Epithelial cell of proximal tubule (primary cell): ENCODE measurements at regions not wholly inside any gene's neighbourhood (a gene's known extent, or its start where the extent isn't known, plus 50 kb on each side); places are given as distances from the start of the nearest gene placed in this dataset.

Source experiments
- DNase-seq: peaks from one replicate; pipeline ENCODE4 v3.0.0-alpha.2; 2011; ENCODE audit warnings: low read depth
- H3K4me3 ChIP-seq: 2 replicates; pipeline ENCODE4 v1.5.1; 2011; ENCODE audit warnings: low read depth, mild to moderate bottlenecking, low read length
- CTCF ChIP-seq: conservative IDR thresholded peaks from 2 replicates; pipeline ENCODE4 v1.5.1; 2012; ENCODE audit warnings: low read depth, mild to moderate bottlenecking, low read length

GRCh38 chr10:10361301-10361885 is 656.3 kb upstream of the CELF2 start:
- no peak overlapping the region for H3K4me3 ChIP-seq
- no peak for TF ChIP-seq CTCF
- no peak for DNase-seq

GRCh38 chr10:10362800-10363199 is 654.9 kb upstream of the CELF2 start:
- no peak for DNase-seq
- no peak for TF ChIP-seq CTCF
- no peak overlapping the region for H3K4me3 ChIP-seq

GRCh38 chr10:10363217-10363616 is 654.5 kb upstream of the CELF2 start:
- DNase-seq, result no peak
- no peak overlapping the region for H3K4me3 ChIP-seq
- no peak for TF ChIP-seq CTCF

DNA sequence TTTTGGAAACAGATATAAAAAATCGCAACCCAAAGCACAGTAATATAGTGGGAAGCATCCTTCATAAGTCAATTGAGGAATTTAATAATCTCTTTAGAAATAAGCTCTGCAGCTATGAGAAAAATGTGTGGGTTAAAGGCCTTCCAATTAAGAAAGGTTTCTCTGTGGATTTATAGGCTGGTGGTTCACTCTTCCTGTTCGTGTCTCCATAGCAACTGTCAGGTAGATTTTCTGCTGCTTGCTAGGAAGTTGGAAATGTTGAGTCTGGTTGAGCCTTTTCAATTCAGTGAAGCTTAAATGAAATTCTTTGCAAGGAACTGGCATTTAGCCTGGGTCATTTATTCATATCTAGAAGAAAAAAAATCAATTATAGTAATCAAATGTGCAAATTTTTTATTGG is 652.8 kb upstream of the CELF2 start:
- no peak for TF ChIP-seq CTCF
- no peak for DNase-seq
- H3K4me3 ChIP-seq, result no peak overlapping the region

GRCh38 chr10:10365676-10366075 is 652.0 kb upstream of the CELF2 start:
- no peak for DNase-seq
- no peak for TF ChIP-seq CTCF
- H3K4me3 ChIP-seq, result no peak overlapping the region

DNA sequence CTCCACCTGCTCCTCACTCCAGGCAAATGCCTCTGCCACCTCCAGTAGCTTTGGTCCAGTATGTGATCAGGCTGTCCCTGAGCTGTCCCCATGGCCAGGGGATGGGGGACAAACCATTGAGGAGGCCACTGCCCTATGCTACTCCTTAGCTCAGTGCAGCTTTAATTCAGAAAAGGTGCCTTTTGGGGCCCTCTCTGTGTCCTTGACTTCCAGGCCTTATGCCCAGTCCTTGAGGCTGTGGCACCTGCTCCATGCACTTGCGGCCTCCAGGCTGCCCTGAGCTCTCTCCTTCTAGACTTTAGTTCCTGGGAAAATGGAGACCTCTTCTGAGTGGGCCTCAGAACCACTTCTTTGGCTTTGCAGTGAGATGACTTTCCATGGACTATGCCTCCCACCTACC is 650.8 kb upstream of the CELF2 start:
- no peak for TF ChIP-seq CTCF
- DNase-seq, result no peak
- no peak overlapping the region for H3K4me3 ChIP-seq

GRCh38 chr10:10367264-10367663 is 650.4 kb upstream of the CELF2 start:
- DNase-seq, result no peak
- no peak overlapping the region for H3K4me3 ChIP-seq
- no peak for TF ChIP-seq CTCF
